ENCODE measurements at regions not wholly inside any gene's neighbourhood (a gene's known extent, or its start where the extent isn't known, plus 50 kb on each side); places are given as distances from the start of the nearest gene placed in this dataset.

- TF ChIP-seq CTCF (conservative IDR thresholded peaks at IDR 0.05) = no peak
- no peak for TF ChIP-seq ZFX (IDR thresholded peaks at IDR 0.05)
Observed at GRCh38 chr1:238111081-238111480, 220.4 kb upstream of the ZP4 start.
